HG02623 (cell line): ENCODE measurements at regions not wholly inside any gene's neighbourhood (a gene's known extent, or its start where the extent isn't known, plus 50 kb on each side); places are given as distances from the start of the nearest gene placed in this dataset.

Experiments
- ATAC-seq: cut with Tn5 transposase; IDR thresholded peaks from one replicate; pipeline ENCODE4 v1.9.1; 2021; ENCODE audit warnings: moderate library complexity; ENCODE audit not compliant: unreplicated experiment

DNA sequence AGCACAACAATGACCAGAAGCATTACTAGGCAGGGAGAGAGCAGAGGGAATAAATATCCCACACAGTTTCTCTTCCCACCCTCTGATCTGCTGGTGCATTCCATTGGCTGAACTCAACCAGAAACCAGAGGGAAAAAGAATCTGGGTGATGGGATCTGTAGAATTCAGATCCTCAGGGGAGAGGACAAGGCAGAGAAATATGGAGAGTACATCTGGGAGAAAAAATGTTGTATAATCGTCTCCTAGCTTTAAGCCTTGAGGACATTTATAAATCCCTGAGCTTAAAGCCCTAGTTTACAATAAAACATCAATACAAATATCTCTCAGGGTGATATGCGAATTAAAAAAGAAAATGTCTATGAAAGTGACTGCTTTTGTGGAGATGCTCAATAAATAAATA is 368.1 kb upstream of the MAD2L1 start:
- no peak for ATAC-seq

DNA sequence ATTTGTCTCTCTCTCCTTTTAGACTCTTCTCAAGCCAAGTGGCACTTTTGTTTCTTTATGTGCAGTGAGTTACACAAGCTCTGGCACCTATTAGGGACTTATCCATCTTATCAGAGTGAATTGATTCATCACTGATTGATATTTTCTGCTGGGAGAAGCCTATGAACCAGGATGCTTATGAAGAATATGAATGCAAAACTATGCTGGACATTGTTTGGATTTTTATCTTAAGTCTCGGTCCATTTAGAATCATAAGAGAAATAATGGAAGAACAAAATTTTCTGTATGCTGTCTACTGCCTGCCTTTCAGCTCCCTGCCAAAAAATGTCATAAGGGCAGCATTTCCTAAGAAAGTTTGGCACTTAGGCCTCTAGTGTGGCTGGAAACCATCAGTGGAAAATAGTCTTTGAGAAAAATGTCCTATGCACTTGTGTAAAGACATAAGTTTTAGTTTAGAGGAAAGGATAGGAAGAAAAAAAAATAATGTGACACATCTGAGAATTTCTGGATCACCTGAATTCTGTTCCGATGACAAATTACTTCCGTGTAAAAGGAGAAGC is 365.7 kb upstream of the MAD2L1 start:
- no peak for ATAC-seq

DNA sequence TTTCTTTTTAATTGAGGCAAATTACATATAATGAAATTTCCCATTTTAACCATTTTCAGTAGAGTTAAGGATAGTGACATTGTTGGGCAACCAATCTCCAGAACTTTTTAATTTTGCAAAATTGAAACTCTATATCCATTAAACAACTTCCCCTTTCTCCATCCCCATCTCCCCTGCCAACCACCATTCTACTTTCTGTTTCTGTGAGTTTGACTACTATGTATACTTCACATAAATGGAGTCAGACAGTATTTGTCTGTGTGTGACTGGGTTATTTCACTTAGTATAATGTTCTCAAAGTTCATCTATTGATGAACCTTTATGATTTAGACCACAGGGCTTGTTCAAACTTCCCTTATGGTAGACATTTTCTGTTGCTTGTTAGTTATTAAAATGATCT is 364.5 kb upstream of the MAD2L1 start:
- ATAC-seq = no peak

DNA sequence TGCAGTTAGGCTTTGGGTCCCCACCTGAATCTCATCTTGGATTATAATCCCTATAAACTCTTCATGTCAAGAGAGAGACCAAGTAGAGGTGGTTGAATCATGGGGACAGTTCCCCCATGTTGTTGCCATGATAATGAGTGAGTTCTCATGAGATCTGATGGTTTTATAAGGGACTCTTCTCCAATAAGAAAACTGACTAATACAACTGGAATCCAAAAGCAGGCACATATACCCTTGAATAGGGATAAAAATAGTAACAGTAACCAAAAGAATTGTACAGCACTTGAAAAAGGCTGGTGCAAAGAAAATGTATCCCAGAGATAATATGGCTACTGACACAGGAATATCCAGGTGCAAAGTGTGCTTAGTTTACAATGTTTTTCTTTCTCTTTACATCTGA is 351.5 kb upstream of the MAD2L1 start:
- no peak for ATAC-seq

DNA sequence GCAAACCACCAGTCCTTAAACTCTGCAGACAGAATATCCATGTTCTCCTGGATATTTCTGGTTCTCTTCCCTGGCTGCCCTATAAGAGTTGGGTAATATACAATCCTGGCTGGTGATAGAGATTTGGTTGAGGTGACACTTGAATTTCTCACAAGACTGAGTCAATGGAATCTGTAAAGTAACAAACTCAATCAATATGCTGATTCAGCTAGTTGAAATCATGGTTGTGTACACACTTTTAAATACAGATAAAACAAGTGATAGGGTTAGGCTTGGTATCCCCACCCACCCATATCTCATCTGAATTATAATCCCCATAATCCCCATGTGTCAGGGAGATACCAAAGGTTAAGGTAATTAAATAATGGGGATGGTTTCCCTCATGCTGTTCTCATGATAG is 349.2 kb upstream of the MAD2L1 start:
- no peak for ATAC-seq

DNA sequence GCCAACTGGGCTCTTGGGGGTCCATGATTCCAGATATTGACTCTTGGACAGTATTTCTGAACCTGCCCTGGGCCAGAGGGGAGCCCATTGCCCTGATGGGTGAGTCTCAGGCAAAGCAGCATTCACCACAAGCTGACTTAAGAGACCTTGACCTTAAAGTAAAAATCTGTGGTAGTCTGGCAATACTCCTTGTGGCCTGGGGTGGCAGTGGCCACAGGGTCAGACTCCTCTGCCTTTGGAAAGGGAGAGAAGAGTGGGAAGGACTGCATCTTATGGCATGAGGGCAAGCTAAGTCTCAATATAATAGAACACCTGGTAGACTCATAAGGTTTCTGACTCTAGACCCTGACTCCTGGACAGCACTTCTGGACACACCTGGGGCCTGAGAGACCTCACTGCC is 340.3 kb upstream of the MAD2L1 start:
- no peak for ATAC-seq

DNA sequence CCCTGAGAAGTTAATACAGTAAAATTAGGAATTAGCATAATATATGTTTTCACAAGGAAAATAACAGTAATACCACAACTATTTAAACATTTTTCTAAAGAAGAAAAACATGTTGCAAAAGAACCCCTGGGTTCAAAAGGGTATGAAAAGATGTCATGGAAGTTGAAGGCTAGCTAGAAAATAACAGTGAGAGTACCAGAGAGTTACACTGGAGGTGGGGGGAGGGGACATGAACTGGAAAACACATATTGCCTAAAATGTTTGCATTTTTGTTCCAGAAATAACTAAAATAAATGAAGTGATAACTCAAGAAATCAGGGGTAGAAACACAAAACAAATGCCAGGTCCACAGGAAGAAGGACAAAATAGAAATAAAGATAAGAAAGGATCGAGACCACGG is 336.6 kb upstream of the MAD2L1 start:
- no peak for ATAC-seq

DNA sequence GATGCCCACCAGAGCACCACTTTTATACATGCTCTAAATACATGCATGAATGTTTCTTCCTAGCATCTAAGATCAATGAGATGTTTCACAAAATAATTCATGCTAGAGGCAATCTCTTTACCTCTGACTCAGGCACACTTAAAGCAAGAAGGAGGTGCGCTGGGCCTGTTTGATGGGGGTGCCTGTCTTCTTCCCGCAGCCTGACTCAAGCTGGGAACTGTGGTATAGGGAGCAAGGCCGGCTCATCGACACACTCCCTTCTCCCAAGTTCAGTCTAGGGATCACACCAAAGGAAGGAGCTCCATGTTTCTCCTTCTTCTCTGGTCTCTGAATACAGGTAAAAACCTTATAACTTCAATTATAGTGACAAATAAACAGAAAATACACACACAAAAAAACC is 333.8 kb upstream of the MAD2L1 start:
- ATAC-seq = no peak

DNA sequence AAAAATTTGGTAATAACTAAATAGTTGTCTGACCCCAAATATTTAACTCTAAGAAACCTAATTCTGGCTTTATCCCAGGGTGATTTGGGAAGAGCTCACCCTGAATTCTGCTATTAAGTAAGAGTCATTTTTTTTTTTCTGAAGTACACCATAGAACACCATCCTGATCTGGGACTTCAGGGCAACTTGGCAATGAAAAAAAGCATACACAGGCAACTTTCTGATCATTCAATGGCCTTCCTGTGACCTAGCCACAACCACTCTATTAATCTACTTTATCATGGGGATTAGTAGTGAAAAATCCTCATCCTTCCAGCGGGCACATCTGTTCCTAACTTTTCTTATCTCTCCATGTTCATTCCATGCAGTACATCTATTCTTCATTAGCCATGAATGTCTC is 333.2 kb upstream of the MAD2L1 start:
- no peak for ATAC-seq

DNA sequence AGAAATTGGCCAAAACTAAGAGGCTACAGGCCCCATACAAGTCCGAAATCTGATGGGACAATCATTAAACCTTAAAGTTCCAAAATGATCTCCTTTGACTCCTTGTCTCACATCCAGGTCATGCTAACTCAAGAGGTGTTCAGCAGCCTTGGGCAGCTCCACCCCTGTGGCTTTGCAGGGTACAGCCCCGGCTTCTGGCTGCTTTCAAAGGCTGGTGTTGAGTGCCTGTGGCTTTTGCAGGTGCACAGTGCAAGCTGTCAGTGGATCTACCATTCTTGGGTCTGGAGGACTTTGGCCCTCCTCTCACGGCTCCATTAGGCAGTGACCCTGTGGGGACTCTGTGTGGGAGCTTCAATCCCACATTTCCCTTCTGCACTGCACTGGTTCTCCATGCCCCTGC is 329.1 kb upstream of the MAD2L1 start:
- ATAC-seq = no peak

DNA sequence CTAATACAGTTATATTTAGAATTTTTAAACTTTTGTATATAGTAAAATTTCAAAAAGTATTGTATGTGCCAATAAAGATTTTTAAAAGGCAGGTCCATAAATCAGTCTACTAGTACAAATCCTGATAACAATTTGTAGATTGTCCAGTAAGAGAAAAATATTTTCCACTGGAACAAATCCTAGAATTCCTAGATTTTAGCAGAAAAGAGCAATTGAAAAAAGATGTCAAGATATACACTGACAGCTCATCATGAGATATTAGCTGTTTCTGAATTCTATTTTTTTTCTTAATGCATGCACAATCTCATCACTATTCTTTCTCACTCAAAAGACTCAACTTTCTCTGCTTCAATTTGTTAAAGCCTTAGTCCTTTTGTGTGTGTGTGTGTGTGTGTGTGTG is 289.2 kb upstream of the MAD2L1 start:
- ATAC-seq = no peak

DNA sequence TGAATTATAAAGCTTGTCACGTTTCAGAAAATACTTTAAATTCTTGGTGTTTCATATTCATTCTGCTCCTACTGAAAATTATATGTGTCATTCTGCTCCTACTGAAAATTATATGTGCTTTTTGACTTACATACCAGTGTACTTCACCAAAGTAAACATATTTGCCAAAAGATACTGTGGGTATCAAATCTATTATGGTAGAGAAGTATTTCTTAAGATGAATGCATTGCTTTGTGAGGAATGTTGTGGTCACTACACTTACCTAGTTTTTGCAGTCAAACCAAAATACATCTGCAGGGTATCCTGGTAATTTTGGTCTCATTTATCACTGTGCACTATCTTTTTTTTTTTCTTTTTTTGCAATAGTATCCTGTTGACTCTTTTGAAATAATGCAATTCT is 287.7 kb upstream of the MAD2L1 start:
- no peak for ATAC-seq

DNA sequence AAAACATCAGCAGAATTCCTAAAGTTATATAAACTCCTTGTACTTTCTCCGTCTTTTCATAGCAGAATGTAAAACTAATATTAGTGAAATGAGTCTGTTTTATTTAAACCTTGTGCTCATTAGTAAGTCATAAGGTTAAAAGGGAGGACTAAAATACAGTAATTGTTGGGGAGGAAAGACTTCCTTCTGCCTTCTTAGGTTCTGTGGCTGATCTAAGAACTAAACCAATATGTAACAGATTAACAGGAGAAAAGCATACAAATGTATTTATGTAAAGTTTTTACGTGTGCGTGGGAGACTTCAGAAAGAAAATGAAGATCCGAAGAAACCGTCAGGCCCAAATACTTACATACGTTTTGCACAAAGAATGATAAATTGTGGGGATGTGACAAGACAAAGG is 286.6 kb upstream of the MAD2L1 start:
- no peak for ATAC-seq

DNA sequence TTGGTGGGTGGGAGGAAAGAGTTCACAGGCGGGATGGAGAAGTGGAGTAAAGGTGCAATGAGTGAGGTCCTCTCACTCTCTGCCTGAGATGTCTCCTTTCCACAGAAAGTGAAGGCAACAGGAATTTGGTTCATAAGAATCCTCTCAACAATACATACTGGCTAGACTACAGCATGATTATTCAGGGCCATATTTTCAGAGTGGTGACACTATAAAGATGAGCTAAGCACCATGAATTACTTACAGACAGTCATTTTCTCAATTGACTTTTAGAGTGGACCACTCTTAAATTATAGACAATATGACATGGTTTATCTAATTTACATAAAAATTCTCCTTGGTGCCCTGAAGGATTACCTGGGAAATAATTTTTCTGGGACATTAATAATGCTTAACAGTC is 286.1 kb upstream of the MAD2L1 start:
- ATAC-seq = no peak

DNA sequence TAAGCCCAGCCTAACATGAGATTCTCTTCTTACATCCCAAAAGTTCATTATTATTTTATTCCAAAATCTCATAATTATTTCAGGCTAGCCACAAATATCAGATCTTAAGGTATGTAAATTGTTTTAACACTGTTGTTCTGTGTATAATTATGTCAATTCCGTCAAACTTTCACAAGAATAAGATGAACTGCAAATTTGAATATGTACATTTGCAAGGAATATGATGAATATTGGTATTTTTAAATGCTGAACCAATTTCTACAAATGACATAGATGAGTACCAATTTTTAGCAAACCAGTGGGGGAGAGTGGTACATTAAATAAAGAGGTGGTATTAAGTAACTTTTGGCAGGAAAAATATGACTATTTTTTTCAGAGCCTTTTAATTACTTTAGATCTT is 282.3 kb upstream of the MAD2L1 start:
- no peak for ATAC-seq

DNA sequence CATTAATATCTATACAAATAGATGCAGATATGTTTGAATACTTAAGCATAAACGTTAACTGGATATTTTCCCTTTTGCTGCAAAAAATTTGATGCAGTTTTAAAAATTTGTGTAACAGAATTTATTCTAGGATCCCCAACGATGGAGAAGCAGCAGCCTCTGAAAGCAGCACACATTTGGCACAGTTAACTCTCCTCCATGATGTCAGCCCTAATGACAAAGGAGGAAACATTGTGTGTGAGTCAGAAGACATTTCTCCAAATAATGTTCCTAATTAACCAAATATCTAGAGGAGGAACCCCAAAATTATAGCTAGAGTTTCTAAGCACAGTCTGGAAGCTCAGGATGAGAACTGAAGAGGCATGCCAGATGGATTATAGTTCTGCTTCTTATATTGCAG is 281.9 kb upstream of the MAD2L1 start:
- no peak for ATAC-seq

DNA sequence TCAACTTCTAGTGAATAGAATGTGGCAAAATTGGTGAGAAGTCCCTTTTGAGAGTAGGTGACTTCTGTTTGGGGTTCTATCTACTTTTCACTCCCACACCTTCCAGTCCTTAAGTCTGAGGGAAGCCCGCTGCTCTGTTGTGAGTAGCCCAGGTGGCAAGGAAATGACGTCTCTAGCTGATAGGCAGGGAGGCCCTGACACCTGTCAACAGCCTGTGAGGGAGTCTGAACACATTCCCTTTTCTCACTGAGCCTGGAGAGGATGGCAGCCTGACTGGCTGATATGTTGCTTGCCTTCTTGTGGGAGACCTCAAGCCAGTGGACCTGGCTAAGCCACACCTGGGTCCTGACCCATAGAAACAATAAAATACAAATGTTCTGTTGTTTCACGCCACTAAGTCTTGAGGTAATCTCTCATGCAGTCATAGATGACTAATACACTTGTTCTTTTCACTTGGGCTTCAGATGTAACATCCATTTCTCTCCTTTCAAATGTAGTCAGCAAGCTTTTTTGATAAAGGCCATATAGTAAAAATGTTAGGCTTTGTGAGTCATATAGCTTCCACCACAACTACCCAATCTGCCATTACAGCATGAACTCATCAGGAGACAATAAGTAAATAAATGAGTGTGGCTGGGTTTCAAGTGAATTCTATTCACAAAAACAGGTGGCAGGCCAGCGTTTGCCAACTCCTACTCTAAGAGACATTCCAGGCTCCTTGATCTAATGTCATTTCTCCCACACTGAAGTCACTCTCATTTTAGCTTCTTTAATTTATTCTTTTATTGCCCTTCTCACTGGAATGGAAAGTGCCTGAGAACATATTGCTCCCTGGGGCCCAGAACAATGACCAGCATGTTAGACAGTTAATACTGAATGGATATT is 265.1 kb upstream of the MAD2L1 start:
- ATAC-seq = no peak

DNA sequence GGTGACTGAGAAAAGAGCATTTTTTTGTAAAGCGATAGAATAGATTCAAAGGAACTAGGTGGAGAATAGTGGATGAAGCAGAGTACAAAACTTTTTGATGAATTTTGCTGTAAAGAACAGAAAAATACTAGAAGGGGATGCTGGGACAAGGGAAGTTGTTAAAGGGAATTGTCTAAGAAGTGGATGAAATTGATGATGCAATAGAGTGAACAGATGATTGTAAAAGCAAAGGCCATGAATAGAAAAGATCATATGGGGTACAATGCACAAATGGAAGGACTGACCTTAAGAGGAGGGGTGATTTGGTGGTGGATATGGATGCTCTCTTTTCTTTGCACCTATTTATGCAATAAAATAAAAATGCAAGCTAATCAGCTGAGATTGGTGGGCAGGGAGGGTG is 262.7 kb upstream of the MAD2L1 start:
- no peak for ATAC-seq

DNA sequence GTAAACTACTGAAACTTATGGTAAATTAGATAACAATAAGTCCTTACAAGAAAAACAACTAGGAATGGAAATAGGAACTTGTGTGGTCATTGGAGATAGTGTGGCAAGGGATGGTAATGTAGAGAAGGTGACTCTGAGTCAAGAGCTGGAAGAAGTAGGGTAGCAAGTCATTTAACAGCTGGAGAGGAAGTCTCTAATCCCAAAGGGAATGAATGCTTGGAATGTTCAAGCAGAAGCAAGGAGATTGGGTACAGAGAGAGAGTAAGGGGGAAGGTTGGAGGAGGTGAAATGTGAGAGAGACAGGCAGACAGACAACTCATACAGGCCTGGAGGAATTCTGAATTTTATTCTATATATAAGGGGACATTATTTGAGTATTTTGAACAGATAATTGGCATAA is 260.6 kb upstream of the MAD2L1 start:
- ATAC-seq = no peak

DNA sequence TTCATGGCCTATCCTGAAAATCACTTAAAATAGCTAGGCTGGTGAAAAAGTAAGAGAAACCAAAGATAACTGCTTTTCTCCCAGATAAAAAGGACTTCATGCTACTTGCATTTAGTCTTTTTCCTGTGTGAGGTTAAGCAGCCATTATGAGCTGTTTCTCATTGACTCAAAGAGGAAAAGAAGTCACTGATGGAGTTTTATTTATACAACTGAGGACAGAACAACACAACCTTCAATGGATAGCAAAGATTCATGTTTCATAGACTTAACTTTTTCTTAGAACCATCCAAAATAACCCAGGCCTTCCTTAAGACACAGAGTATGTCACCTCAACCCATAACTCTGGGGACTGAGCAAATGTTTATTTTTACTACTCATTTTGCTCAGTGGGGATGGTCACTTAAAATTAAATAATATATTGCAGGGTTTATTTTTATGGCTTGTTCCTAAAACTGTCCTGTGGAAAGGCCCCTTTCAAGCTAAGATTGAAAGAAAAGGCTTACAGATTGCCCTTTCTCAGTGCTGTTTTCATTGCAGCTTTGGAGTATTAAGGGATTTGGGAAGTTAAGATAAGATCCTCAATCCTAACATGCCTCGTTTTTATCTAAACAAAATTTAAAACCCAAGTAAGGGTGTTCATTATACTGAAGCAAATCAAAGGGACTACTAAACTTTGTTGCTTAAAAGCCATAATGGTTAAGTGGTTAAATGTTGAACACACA is 252.6 kb upstream of the MAD2L1 start:
- ATAC-seq = no peak

DNA sequence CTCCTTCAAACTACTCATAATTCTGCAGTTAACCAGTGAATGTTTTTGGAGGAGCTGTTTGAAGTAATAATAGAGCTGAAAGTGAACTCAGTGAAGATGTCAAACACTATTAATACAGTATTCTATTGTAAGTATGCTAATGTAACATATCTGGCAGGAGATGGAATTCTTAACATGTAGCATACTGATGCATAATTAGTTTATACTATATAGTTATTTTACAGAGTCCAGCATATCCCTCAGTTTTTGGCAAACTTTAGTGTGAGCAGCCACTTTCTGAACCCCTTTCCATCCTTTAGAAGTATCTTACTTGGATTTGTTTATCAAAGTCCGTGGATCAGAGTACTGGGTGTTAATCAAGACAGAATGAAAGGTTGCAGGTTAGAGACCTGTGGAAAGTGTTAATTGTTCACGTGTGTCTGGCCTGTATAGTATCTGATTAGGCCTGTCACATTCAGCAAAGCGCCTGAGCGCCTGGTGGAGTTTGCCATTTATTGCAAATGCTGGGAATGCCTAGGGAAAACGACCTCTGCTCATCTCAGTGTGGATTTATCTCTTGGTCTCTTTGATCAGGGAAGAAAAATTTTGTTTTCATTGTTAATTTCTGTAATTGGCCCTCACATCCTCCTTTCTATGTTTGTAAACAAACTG is 251.7 kb upstream of the MAD2L1 start:
- ATAC-seq = no peak

DNA sequence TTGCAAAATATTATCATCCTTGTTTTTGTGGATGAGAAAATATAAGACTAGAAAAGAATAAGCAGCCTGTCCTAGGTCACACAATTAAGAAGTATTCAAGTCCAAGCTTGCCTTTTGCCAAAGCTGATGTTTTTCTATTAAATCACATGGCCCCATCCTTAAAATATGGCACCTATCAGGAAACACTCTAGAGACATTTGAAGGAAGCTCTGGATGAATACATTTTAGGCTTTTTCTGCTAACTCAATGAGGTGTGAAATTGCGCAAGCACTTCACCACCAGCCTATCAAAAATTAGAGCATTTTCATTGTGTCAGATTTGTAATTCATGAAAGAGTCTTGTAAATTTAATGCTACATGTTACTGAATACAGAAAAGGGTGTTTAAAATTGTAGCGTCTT is 251.1 kb upstream of the MAD2L1 start:
- no peak for ATAC-seq
